MM.1S (cell line): ENCODE measurements at regions not wholly inside any gene's neighbourhood (a gene's known extent, or its start where the extent isn't known, plus 50 kb on each side); places are given as distances from the start of the nearest gene placed in this dataset.

ENCODE experiments used
- DNase-seq: peaks from one replicate; pipeline ENCODE4 v3.0.0-alpha.2; 2015
- H2AFZ ChIP-seq: fragments of 300-600 bp; sonication (generic); 2 replicates; pipeline ENCODE4 v1.6.0; 2016; ENCODE audit warnings: antibody characterized with exemption, low read length
- H3F3A ChIP-seq: fragments of 300-600 bp; sonication (generic); 2 replicates; pipeline ENCODE4 v1.6.1; 2016; ENCODE audit warnings: mild to moderate bottlenecking, antibody characterized with exemption, low read length, moderate library complexity, mixed read lengths; ENCODE audit not compliant: insufficient read depth
- H3K27ac ChIP-seq: fragments of 300-600 bp; sonication (generic); 2 replicates; pipeline ENCODE4 v1.5.1; 2016; ENCODE audit warnings: mild to moderate bottlenecking, low read length
- H3K27me3 ChIP-seq: fragments of 300-600 bp; sonication (generic); replicated peaks from 2 replicates; pipeline ENCODE4 v1.6.0; 2016; ENCODE audit warnings: low read length; ENCODE audit not compliant: insufficient read depth
- H3K36me3 ChIP-seq: fragments of 300-600 bp; sonication (generic); replicated peaks from 2 replicates; pipeline ENCODE4 v1.6.1; 2016; ENCODE audit warnings: mild to moderate bottlenecking, low read length, mixed read lengths; ENCODE audit not compliant: insufficient read depth
- H3K4me1 ChIP-seq: fragments of 300-600 bp; sonication (generic); 2 replicates; pipeline ENCODE4 v1.6.1; 2016; ENCODE audit warnings: low read length, mixed read lengths
- H3K4me2 ChIP-seq: fragments of 300-600 bp; sonication (generic); 2 replicates; pipeline ENCODE4 v1.6.0; 2016; ENCODE audit warnings: low read depth, low read length
- H3K4me3 ChIP-seq: fragments of 300-600 bp; sonication (generic); 2 replicates; pipeline ENCODE4 v1.5.1; 2016; ENCODE audit warnings: low read length, mixed read lengths
- H3K79me2 ChIP-seq: fragments of 300-600 bp; sonication (generic); 2 replicates; pipeline ENCODE4 v1.6.1; 2016; ENCODE audit warnings: mixed run types, low read length, mixed read lengths
- H3K9ac ChIP-seq: fragments of 300-600 bp; sonication (generic); 2 replicates; pipeline ENCODE4 v1.6.1; 2016; ENCODE audit warnings: low read length, mixed read lengths
- H3K9me2 ChIP-seq: fragments of 300-600 bp; sonication (generic); replicated peaks from 2 replicates; pipeline ENCODE4 v1.6.1; 2016; ENCODE audit warnings: mild to moderate bottlenecking, low read length, mixed read lengths; ENCODE audit not compliant: insufficient read depth
- H3K9me3 ChIP-seq: fragments of 300-600 bp; sonication (generic); replicated peaks from 2 replicates; pipeline ENCODE4 v1.6.1; 2016; ENCODE audit warnings: mild to moderate bottlenecking, low read length, mixed read lengths; ENCODE audit not compliant: insufficient read depth
- H4K20me1 ChIP-seq: fragments of 300-600 bp; sonication (generic); 2 replicates; pipeline ENCODE4 v1.6.1; 2016; ENCODE audit warnings: mild to moderate bottlenecking, low read length, moderate library complexity, mixed read lengths; ENCODE audit not compliant: insufficient read depth
- EZH2 ChIP-seq: fragments of 300-600 bp; sonication (generic); optimal IDR thresholded peaks from 2 replicates; pipeline ENCODE3; 2017; ENCODE audit warnings: low read depth, mild to moderate bottlenecking, antibody characterized with exemption, low read length, mixed read lengths
- EZH2phosphoT487 ChIP-seq: fragments of 300-600 bp; sonication (generic); IDR thresholded peaks from 2 replicates; pipeline ENCODE4 v1.6.1; 2018; ENCODE audit warnings: antibody characterized with exemption, low read length
- TF ChIP-seq, protein P1 (sequence below): fragments of 300-600 bp; sonication (generic); IDR thresholded peaks from 2 replicates; pipeline ENCODE4 v1.5.1; 2016; ENCODE audit warnings: antibody characterized with exemption, low read length, mixed read lengths

DNA sequence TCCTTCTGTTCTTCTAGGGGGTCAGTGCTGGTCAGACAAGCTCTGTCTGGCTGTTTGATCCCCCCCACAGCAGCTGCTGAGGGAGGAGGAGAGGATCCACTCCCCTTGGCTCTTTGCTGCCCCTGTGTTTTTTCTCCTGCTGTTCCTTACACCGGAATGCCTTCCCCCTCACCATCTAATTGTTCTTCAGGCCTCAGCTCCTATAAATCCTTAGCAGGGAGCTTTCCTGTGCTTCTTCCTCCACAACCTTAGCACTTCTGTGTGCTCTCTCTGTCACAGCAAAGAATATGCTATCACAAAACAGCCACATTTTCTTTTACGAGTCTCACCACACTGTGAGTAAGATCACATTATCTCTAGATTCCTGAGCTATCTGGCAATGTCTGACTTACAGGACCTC lies 196.6 kb downstream of the OTOR start:
- Histone ChIP-seq H3K79me2 (no peaks in the 10 kb centered on the region), H3K4me2 (no peak overlapping the region), H4K20me1 (no peaks in the 10 kb centered on the region), H3K27me3 (no peaks in the 10 kb centered on the region), H3K9ac (no peak overlapping the region), H3F3A (no peaks in the 10 kb centered on the region), H3K9me3 (no peaks in the 10 kb centered on the region), H2AFZ (no peak overlapping the region), H3K36me3 (no peaks in the 10 kb centered on the region), H3K9me2 (no peaks in the 10 kb centered on the region), H3K27ac (no peak overlapping the region), H3K4me1 (no peaks in the 10 kb centered on the region), H3K4me3 (no peak overlapping the region)
- no peak for TF ChIP-seq EZH2
- TF ChIP-seq EZH2phosphoT487, result no peak
- TF ChIP-seq, protein P1, sequence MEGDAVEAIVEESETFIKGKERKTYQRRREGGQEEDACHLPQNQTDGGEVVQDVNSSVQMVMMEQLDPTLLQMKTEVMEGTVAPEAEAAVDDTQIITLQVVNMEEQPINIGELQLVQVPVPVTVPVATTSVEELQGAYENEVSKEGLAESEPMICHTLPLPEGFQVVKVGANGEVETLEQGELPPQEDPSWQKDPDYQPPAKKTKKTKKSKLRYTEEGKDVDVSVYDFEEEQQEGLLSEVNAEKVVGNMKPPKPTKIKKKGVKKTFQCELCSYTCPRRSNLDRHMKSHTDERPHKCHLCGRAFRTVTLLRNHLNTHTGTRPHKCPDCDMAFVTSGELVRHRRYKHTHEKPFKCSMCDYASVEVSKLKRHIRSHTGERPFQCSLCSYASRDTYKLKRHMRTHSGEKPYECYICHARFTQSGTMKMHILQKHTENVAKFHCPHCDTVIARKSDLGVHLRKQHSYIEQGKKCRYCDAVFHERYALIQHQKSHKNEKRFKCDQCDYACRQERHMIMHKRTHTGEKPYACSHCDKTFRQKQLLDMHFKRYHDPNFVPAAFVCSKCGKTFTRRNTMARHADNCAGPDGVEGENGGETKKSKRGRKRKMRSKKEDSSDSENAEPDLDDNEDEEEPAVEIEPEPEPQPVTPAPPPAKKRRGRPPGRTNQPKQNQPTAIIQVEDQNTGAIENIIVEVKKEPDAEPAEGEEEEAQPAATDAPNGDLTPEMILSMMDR, result no peak
- DNase-seq, result no peak

DNA sequence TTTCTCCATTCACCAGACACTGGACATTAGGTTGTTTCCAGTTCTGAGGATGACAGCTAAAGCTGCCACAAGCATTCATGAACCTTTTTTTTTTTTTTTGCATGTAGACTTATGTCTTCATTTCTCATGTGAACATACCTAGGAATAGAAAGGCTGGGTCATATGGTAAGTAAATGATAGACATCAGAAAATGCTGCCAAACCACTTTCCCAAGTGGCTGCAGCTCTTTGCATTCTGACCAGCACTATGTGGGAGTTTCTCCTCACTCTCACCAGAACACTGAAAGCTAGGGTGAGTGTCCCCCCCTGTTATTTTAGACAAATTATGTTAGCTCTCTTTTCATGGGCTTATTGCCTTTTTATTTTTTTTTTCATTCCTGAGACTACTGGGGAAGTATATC lies 197.5 kb downstream of the OTOR start:
- H3K79me2 ChIP-seq, result no peaks in the 10 kb centered on the region
- no peak overlapping the region for H3K4me3 ChIP-seq

DNA sequence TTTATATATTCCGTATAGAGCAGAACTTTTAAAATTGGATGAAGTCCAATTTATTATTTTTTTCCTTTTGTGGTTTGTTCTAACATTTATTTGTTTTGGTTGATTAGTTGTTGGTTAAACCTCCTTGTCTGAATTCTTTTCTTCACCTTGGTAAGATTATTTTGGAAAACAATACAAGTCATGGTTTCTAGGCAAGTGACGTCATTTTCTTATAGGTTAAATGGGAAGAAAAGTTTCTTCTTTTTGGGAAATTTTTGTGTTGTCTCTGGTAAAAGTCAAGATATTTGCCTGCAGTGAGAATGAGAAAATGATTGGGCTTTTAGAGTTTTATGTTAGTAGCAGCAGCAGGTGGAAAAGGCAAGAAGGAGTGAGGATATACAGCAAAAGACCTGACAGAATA lies 197.9 kb downstream of the OTOR start:
- Histone ChIP-seq H3K4me2 (no peak overlapping the region), H3K9me3 (no peaks in the 10 kb centered on the region), H4K20me1 (no peaks in the 10 kb centered on the region), H3K9me2 (no peaks in the 10 kb centered on the region), H3K9ac (no peak overlapping the region), H3F3A (no peaks in the 10 kb centered on the region), H3K36me3 (no peaks in the 10 kb centered on the region), H3K4me3 (no peak overlapping the region), H2AFZ (no peak overlapping the region), H3K4me1 (no peaks in the 10 kb centered on the region), H3K27ac (no peak overlapping the region), H3K27me3 (no peaks in the 10 kb centered on the region), H3K79me2 (no peaks in the 10 kb centered on the region)
- TF ChIP-seq EZH2 (no peak), EZH2phosphoT487 (no peak)
- TF ChIP-seq, protein P1, result no peak
- no peak for DNase-seq

More for the DNA sequence above, 197.5 kb downstream of the OTOR start:
- no peak for DNase-seq
- H3K9ac ChIP-seq, result no peak overlapping the region
- H3F3A ChIP-seq, result no peaks in the 10 kb centered on the region
- no peaks in the 10 kb centered on the region for H4K20me1 ChIP-seq
- H3K9me2 ChIP-seq, result no peaks in the 10 kb centered on the region
- H3K9me3 ChIP-seq, result no peaks in the 10 kb centered on the region
- no peak overlapping the region for H2AFZ ChIP-seq
- no peaks in the 10 kb centered on the region for H3K27me3 ChIP-seq
- H3K4me1 ChIP-seq, result no peaks in the 10 kb centered on the region
- TF ChIP-seq EZH2 (no peak), EZH2phosphoT487 (no peak)
- TF ChIP-seq, protein P1, result no peak
- H3K4me2 ChIP-seq, result no peak overlapping the region
- H3K27ac ChIP-seq, result no peak overlapping the region
- H3K36me3 ChIP-seq, result no peaks in the 10 kb centered on the region
